Breast epithelium (tissue), 3 donors: ENCODE measurements at regions not wholly inside any gene's neighbourhood (a gene's known extent, or its start where the extent isn't known, plus 50 kb on each side); places are given as distances from the start of the nearest gene placed in this dataset.

Experiments
- POLR2A ChIP-seq: fragments of 450-650 bp; IDR thresholded peaks from one replicate; pipeline ENCODE4 v1.6.1; 2016; ENCODE audit warnings: antibody characterized with exemption, mild to moderate bottlenecking, moderate library complexity
- POLR2AphosphoS5 ChIP-seq, 3 donors: sonication (generic); formaldehyde crosslinking; IDR thresholded peaks; one replicate each; pipeline ENCODE4 v1.6.1; 2017; ENCODE audit warnings: antibody characterized with exemption in 3 of 3

- TF ChIP-seq POLR2A: no peak
- no peak for TF ChIP-seq POLR2AphosphoS5 (IDR thresholded peaks at IDR 0.05)
Measured at GRCh38 chr22:22810471-22810870, 77.1 kb upstream of the IGLL5 start.
